A549 (cell line): ENCODE measurements at regions not wholly inside any gene's neighbourhood (a gene's known extent, or its start where the extent isn't known, plus 50 kb on each side); places are given as distances from the start of the nearest gene placed in this dataset.

Experiments used
- ATAC-seq, 2 experiments: fragments of 200-7000 bp in 1 of 2; fragments of >200 bp in 1 of 2; cut with Nextera tagmentation in 1 of 2; cut with Tn5 transposase in 1 of 2; 3 replicates each; pipeline versions ENCODE4 v1.8.0 to v1.9.1; 2018 to 2020; ENCODE audit warnings: mild to moderate bottlenecking in 1 of 2, moderate library complexity in 1 of 2
- CTCF ChIA-PET: fragments of 300-600 bp; sonication (Branson Sonifier 250); formaldehyde crosslinking; extraction: SDS; loops from one replicate; lab custom pipeline; 2021; ENCODE audit warnings: antibody characterized with exemption, inconsistent platforms; lab: Yijun Ruan, JAX
- POLR2A ChIA-PET: fragments of 350-600 bp; formaldehyde crosslinking; extraction: SDS; loops from one replicate; lab custom pipeline; 2021; ENCODE audit warnings: antibody characterized with exemption, inconsistent platforms; lab: Yijun Ruan, JAX
- DNase-seq, 2 experiments: peaks; one replicate each; pipeline versions ENCODE4 v3.0.0 to v3.0.0-alpha.2; 2011 to 2016; ENCODE audit warnings: low read depth in 1 of 2, low spot score in 1 of 2
- FAIRE-seq: peaks from 2 replicates; lab custom pipeline; 2011; peaks lifted over from hg19 to GRCh38; lab: Jason Lieb, UNC
- H3K27ac ChIP-seq, 2 experiments: fragments of >200 bp; sonication (Bioruptor Twin); formaldehyde crosslinking; 3 replicates each; pipeline ENCODE4 v1.5.1; 2016 to 2017
- H3K4me1 ChIP-seq: fragments of >200 bp; sonication (Bioruptor Twin); formaldehyde crosslinking; 3 replicates; pipeline ENCODE4 v1.6.1; 2016
- H3K4me2 ChIP-seq: fragments of >200 bp; sonication (Bioruptor Twin); formaldehyde crosslinking; 3 replicates; pipeline ENCODE4 v1.6.1; 2016
- H3K4me3 ChIP-seq: fragments of >200 bp; sonication (Bioruptor Twin); formaldehyde crosslinking; 3 replicates; pipeline ENCODE4 v1.5.1; 2016
- H3K9me3 ChIP-seq: fragments of >200 bp; sonication (Bioruptor Twin); formaldehyde crosslinking; 3 replicates; pipeline ENCODE4 v1.6.1; 2016
- CBX8 ChIP-seq: fragments of 200-600 bp; sonication (generic); IDR thresholded peaks from 2 replicates; pipeline ENCODE4 v1.6.1; 2016
- CHD2 ChIP-seq: fragments of 150-350 bp; IDR thresholded peaks from 2 replicates; pipeline ENCODE4 v1.6.1; 2014; ENCODE audit warnings: low read length; ENCODE audit not compliant: partially characterized antibody
- E2F6 ChIP-seq: IDR thresholded peaks from 2 replicates; pipeline ENCODE4 v1.6.1; 2012; ENCODE audit warnings: low read depth, borderline replicate concordance
- EHMT2 ChIP-seq: fragments of 200-600 bp; sonication (generic); IDR thresholded peaks from 2 replicates; pipeline ENCODE4 v1.6.1; 2016; ENCODE audit warnings: antibody characterized with exemption, low read depth, mild to moderate bottlenecking, moderate library complexity
- ELK1 ChIP-seq: fragments of 150-350 bp; IDR thresholded peaks from 2 replicates; pipeline ENCODE4 v1.6.1; 2014; ENCODE audit warnings: low read depth, mild to moderate bottlenecking, low read length
- HES2 ChIP-seq: fragments of >200 bp; sonication (Bioruptor Twin); formaldehyde crosslinking; IDR thresholded peaks from 2 replicates; pipeline ENCODE4 v1.6.1; 2016
- JUN ChIP-seq, 2 experiments: fragments of >200 bp; sonication (Bioruptor Twin); formaldehyde crosslinking; IDR thresholded peaks; 2 replicates in 1 of 2; 3 replicates in 1 of 2; pipeline ENCODE4 v1.6.1; 2016 to 2017
- JUNB ChIP-seq: fragments of >200 bp; sonication (Bioruptor Twin); formaldehyde crosslinking; IDR thresholded peaks from 2 replicates; pipeline ENCODE4 v1.6.1; 2016
- KDM5A ChIP-seq: fragments of 200-600 bp; sonication (generic); IDR thresholded peaks from 2 replicates; pipeline ENCODE4 v1.6.1; 2016; ENCODE audit warnings: antibody characterized with exemption, mild to moderate bottlenecking
- MAFK ChIP-seq: fragments of 450-650 bp; IDR thresholded peaks from 2 replicates; pipeline ENCODE4 v1.6.1; 2014; ENCODE audit not compliant: partially characterized antibody
- MAZ ChIP-seq: fragments of 150-350 bp; IDR thresholded peaks from 2 replicates; pipeline ENCODE4 v1.6.1; 2014; ENCODE audit warnings: antibody characterized with exemption, low read depth, low read length, borderline replicate concordance
- NFE2L2 ChIP-seq: fragments of 150-350 bp; conservative IDR thresholded peaks from 2 replicates; pipeline ENCODE4 v1.6.1; 2014; ENCODE audit warnings: low read length
- NPAS2 ChIP-seq: fragments of 250-450 bp; sonication (Bioruptor Pico); IDR thresholded peaks from 2 replicates; pipeline ENCODE4 v1.8.0; 2022; ENCODE audit warnings: mild to moderate bottlenecking, moderate library complexity, borderline replicate concordance
- PBX3 ChIP-seq: IDR thresholded peaks from 2 replicates; pipeline ENCODE4 v1.6.1; 2012
- REST ChIP-seq: fragments of 200-600 bp; sonication (generic); IDR thresholded peaks from 2 replicates; pipeline ENCODE4 v1.6.1; 2016; ENCODE audit warnings: antibody characterized with exemption, mild to moderate bottlenecking, moderate library complexity
- TFCP2L1 ChIP-seq: fragments of 250-450 bp; sonication (Bioruptor Pico); IDR thresholded peaks from 2 replicates; pipeline ENCODE4 v1.5.0; 2021; ENCODE audit warnings: mild to moderate bottlenecking
- TP53 ChIP-seq: fragments of 250-450 bp; sonication (Bioruptor Pico); IDR thresholded peaks from 2 replicates; pipeline ENCODE4 v1.5.0; 2021; ENCODE audit warnings: mild to moderate bottlenecking, moderate library complexity
- WGBS: methylation state at CpG from one replicate; pipeline ENCODE4 v1.1.6; 2017; ENCODE audit errors: missing lambda C conversion rate; 5-methylcytosine and 5-hydroxymethylcytosine counted together

- WGBS = 70% methylated on average over 5 of the region's 5 CpGs
Measured at GRCh38 chr6:53199156-53199555, 50.5 kb upstream of the GCM1 start.

More at GRCh38 chr6:53199156-53199555, 50.5 kb upstream of the GCM1 start:
- no peak for FAIRE-seq
- POLR2A ChIA-PET = no interaction called here
- ATAC-seq = no peak
- Histone ChIP-seq H3K27ac (no peak overlapping the region), H3K4me1 (no peaks in the 10 kb centered on the region), H3K9me3 (no peaks in the 10 kb centered on the region), H3K4me2 (no peak overlapping the region), H3K4me3 (no peak overlapping the region)
- no peak for DNase-seq
- CTCF ChIA-PET = no interaction called here
- TF ChIP-seq NPAS2 (CRISPR knock-in tag) (no peak), KDM5A (no peak), PBX3 (no peak), JUN (IDR thresholded peaks at IDR 0.05) (no peak), TP53 (CRISPR knock-in tag) (no peak), E2F6 (no peak), REST (no peak), MAZ (no peak), CHD2 (no peak), ELK1 (no peak), JUNB (no peak), MAFK (no peak), HES2 (no peak), TFCP2L1 (CRISPR knock-in tag) (no peak), EHMT2 (no peak), NFE2L2 (no peak), CBX8 (no peak)
